Lung (tissue), 11 donors: ENCODE measurements at regions not wholly inside any gene's neighbourhood (a gene's known extent, or its start where the extent isn't known, plus 50 kb on each side); places are given as distances from the start of the nearest gene placed in this dataset.

Experiments
- ATAC-seq: fragments of 200-7000 bp; cut with Tn5 transposase; one replicate; pipeline ENCODE4 v1.9.1; 2020; ENCODE audit warnings: moderate number of reproducible peaks; ENCODE audit not compliant: insufficient read depth, low FRiP score
- DNase-seq, 3 donors: peaks; one replicate each; pipeline ENCODE4 v3.0.0-alpha.2; 2013 to 2017
- H3K27ac ChIP-seq, 2 donors: one replicate each; pipeline ENCODE4 v1.5.1; 2013; ENCODE audit warnings: mild to moderate bottlenecking in 2 of 2, moderate library complexity in 2 of 2, control low read depth in 1 of 2, inconsistent platforms in 1 of 2, low read depth in 1 of 2, low read length in 1 of 2
- H3K27me3 ChIP-seq, 3 donors: one replicate each; pipeline ENCODE4 v1.5.1; 2013; ENCODE audit warnings: low read length in 2 of 3; ENCODE audit not compliant: control insufficient read depth in 3 of 3, insufficient read depth in 3 of 3
- H3K36me3 ChIP-seq, 4 donors: one replicate each; pipeline ENCODE4 v1.5.1; 2013; ENCODE audit warnings: low read length in 4 of 4, mild to moderate bottlenecking in 1 of 4, moderate library complexity in 1 of 4; ENCODE audit not compliant: control insufficient read depth in 4 of 4, insufficient read depth in 4 of 4
- H3K4me1 ChIP-seq, 5 donors: one replicate each; pipeline ENCODE4 v1.5.1; 2013; ENCODE audit warnings: low read length in 5 of 5, mild to moderate bottlenecking in 2 of 5, moderate library complexity in 1 of 5; ENCODE audit not compliant: control insufficient read depth in 5 of 5, insufficient read depth in 5 of 5
- H3K4me3 ChIP-seq: one replicate; pipeline ENCODE4 v1.5.1; 2013; ENCODE audit warnings: mild to moderate bottlenecking, control low read depth, moderate library complexity
- H3K9ac ChIP-seq, 2 donors: one replicate each; pipeline ENCODE4 v1.5.1; 2013; ENCODE audit warnings: low read length in 2 of 2, control low read depth in 1 of 2; ENCODE audit not compliant: insufficient read depth in 1 of 2
- H3K9me3 ChIP-seq, 4 donors: one replicate each; pipeline ENCODE4 v1.5.1; 2013; ENCODE audit warnings: low read length in 3 of 4, mild to moderate bottlenecking in 1 of 4, moderate library complexity in 1 of 4; ENCODE audit not compliant: control insufficient read depth in 4 of 4, insufficient read depth in 3 of 4
- CTCF ChIP-seq: IDR thresholded peaks from 2 replicates; pipeline ENCODE4 v1.5.1; 2012; ENCODE audit warnings: mild to moderate bottlenecking; ENCODE audit errors: control extremely low read depth, extremely low read depth
- WGBS, 2 donors: extraction: QIAGEN DNeasy Blood & Tissue Kit; methylation state at CpG; one replicate each; pipeline ENCODE4 v1.1.7; 2013; 5-methylcytosine and 5-hydroxymethylcytosine counted together
- donor health status: control.
- donor health status: control.
- donor health status: Bipolar disorder and iron deficiency.
- donor health status: healthy.
- donor health status: DM: yes; HTN: yes; CAD: no.

GRCh38 chr10:123557366-123558108, 108.6 kb upstream of the GPR26 start:
- H3K27me3 ChIP-seq: peaks cover 3 to 9% (median 4%) of the 10 kb centered on the region in 3 donors
- H3K4me3 ChIP-seq: no peak overlapping the region
- no peaks in the 10 kb centered on the region for H3K36me3 ChIP-seq
- ATAC-seq: no peak
- 68 to 82% methylated on average over 8 of the region's 8 CpGs for WGBS, 2 donors
- no peak overlapping the region for H3K9ac ChIP-seq
- TF ChIP-seq CTCF: no peak
- H3K4me1 ChIP-seq: no peaks in the 10 kb centered on the region
- H3K9me3 ChIP-seq: no peaks in the 10 kb centered on the region
- H3K27ac ChIP-seq: no peak overlapping the region
- DNase-seq: no peak

- Histone ChIP-seq H3K4me3 (no peak overlapping the region), H3K9me3 (no peaks in the 10 kb centered on the region), H3K4me1 (no peaks in the 10 kb centered on the region), H3K36me3 (no peaks in the 10 kb centered on the region), H3K27me3 (peaks cover 3 to 8% (median 4%) of the 10 kb centered on the region in 3 donors), H3K27ac (no peak overlapping the region), H3K9ac (no peak overlapping the region)
- no peak for DNase-seq
- WGBS, 2 donors: 77 to 82% methylated on average over 17 of the region's 17 CpGs
- ATAC-seq: no peak
- no peak for TF ChIP-seq CTCF
Measured at GRCh38 chr10:123558651-123559050, 107.5 kb upstream of the GPR26 start.

DNA sequence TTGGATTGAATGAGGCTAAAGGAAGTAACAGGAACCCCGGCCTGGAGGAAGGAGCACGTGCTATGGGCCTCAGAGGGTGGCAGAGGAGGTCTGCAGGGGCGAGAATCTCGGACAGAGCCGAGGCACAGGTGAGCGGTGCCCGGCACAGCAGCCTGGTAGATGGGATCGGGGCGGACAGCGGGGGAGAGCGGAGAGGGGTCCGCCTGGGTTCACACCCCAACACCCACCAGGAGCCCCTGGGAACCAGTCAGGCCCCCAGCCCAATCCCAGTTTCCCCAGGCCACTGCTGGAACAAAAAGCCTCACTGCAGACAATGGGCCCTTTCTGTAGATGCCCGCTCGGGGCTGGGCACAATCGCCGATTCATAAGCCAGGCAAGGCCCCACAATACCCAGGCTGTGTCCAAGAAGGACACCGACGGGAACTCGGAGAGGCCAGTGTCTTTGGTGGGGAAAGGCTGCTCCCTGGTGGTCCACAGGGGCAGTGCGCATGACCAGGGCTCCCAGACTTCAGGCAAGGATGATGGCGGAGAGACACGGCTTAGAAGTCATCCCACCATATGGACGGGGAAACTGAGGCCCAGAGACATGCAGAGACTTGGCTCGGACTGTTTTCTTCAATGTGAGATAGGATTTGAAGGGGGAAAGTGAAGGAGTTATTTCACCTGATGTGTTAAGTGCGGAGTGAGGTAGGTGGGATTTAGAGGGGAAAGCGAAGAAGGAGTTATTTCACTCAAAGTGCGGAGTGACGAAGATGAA, 106.9 kb upstream of the GPR26 start:
- 52 to 54% methylated on average over 28 of the region's 28 CpGs for WGBS, 2 donors

More for the DNA sequence above, 106.9 kb upstream of the GPR26 start:
- Histone ChIP-seq H3K27me3 (peaks cover 3 to 8% (median 4%) of the 10 kb centered on the region in 3 donors), H3K4me1 (no peaks in the 10 kb centered on the region), H3K36me3 (no peaks in the 10 kb centered on the region), H3K27ac (no peak overlapping the region), H3K9me3 (no peaks in the 10 kb centered on the region), H3K9ac (no peak overlapping the region), H3K4me3 (no peak overlapping the region)
- peak; percentile 70 to 74 (median 70) for DNase-seq
- TF ChIP-seq CTCF: peak; percentile 84
- ATAC-seq: no peak
